Cardiac fibroblast (primary cell): ENCODE measurements at regions not wholly inside any gene's neighbourhood (a gene's known extent, or its start where the extent isn't known, plus 50 kb on each side); places are given as distances from the start of the nearest gene placed in this dataset.

Experiments used
- DNase-seq, 2 donors: peaks; one replicate each; pipeline versions ENCODE4 v3.0.0 to v3.0.0-alpha.2; 2010; ENCODE audit warnings: low read depth in 2 of 2
- H3K4me3 ChIP-seq, 2 donors: replicated peaks in 1 of 2; 1 replicate in 1 of 2; 2 replicates in 1 of 2; pipeline ENCODE4 v1.5.1; 2011; ENCODE audit warnings: low read depth in 2 of 2, low read length in 2 of 2, mild to moderate bottlenecking in 2 of 2, moderate library complexity in 1 of 2
- TF ChIP-seq, protein P1 (sequence below): IDR thresholded peaks from one replicate; pipeline ENCODE4 v1.5.1; 2011; ENCODE audit warnings: low read depth, mild to moderate bottlenecking, low read length, inconsistent platforms

DNA sequence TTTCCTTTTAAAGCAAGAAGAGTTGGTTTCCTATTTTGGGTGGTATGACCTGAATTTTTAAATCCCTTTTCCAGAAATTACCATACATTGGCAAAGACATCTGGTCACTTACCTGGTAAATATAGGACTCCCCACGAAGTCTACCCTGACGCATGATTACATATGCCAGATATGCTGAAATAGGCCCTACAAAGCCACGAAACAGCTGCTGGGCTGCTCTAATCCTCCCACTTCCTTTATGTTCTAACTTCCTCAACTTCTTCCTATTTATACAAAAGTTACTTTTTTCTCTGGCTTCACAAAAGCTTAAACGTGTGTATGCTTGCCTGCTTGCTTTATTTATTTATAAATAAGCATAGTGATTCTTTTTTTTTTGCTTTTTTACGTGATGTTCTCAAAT lies 186.0 kb upstream of the EPHA4 start:
- DNase-seq: no peak
- TF ChIP-seq, protein P1, sequence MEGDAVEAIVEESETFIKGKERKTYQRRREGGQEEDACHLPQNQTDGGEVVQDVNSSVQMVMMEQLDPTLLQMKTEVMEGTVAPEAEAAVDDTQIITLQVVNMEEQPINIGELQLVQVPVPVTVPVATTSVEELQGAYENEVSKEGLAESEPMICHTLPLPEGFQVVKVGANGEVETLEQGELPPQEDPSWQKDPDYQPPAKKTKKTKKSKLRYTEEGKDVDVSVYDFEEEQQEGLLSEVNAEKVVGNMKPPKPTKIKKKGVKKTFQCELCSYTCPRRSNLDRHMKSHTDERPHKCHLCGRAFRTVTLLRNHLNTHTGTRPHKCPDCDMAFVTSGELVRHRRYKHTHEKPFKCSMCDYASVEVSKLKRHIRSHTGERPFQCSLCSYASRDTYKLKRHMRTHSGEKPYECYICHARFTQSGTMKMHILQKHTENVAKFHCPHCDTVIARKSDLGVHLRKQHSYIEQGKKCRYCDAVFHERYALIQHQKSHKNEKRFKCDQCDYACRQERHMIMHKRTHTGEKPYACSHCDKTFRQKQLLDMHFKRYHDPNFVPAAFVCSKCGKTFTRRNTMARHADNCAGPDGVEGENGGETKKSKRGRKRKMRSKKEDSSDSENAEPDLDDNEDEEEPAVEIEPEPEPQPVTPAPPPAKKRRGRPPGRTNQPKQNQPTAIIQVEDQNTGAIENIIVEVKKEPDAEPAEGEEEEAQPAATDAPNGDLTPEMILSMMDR: no peak
- H3K4me3 ChIP-seq: no peak overlapping the region

DNA sequence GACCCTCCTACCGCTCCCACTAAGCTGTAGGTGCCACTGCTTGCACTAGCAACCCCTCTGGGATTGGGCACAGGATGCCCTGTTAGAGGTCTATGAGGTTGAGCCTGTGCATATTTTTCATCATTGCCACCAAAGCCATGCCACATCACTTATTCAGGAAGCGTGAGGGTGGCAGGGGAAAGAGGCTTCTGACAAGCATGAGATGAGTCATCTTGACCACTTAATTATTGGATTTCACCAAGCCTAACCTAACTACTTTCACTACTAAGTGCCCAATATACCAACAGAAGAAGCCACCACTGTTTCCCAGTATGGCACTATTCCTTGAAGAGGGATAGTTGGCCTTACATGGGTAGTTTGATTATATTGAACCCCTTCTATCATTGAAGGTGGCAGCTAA lies 181.3 kb upstream of the EPHA4 start:
- no peak for DNase-seq
- H3K4me3 ChIP-seq: no peak overlapping the region
- TF ChIP-seq, protein P1: no peak

DNA sequence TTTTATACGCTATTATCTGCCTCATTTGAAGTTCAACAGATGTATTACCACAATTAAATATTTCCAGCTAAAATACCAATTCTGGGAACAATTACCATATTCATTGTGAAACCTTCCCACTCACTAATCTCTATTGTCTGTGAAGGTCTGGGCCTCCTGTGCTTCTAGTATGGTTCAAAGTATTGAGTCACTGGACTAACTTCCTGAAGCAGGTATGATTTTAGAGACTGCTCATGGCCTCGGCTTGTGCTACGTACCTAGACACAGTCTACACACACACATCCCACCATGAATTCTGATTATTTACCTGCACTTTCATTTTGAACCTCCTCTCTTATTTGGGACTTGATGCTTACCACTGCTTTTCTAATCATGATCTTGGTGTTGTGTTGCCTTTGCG lies 180.7 kb upstream of the EPHA4 start:
- H3K4me3 ChIP-seq: no peak overlapping the region
- DNase-seq: peak in 1 of 2 donors; percentile 7
- TF ChIP-seq, protein P1: no peak

DNA sequence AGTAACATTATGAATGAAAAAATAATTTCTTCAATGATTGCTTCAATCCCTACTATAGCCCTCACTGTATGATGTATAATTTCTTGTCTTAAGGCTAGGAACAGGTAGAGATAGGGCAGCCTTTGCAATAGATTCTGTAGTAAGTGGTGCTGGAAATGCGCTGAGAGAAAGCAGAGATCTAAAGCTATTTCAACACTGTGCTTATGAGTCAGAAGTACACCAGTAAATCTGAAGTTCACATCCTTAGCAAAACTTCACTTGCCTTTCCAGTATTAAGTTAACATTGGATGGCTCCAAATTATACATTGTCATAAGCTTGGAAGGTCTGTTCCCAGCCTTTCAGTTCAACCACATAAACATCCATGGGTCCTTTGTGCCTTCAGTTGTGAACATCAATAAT lies 178.2 kb upstream of the EPHA4 start:
- DNase-seq: no peak
- no peak overlapping the region for H3K4me3 ChIP-seq
- TF ChIP-seq, protein P1: no peak

DNA sequence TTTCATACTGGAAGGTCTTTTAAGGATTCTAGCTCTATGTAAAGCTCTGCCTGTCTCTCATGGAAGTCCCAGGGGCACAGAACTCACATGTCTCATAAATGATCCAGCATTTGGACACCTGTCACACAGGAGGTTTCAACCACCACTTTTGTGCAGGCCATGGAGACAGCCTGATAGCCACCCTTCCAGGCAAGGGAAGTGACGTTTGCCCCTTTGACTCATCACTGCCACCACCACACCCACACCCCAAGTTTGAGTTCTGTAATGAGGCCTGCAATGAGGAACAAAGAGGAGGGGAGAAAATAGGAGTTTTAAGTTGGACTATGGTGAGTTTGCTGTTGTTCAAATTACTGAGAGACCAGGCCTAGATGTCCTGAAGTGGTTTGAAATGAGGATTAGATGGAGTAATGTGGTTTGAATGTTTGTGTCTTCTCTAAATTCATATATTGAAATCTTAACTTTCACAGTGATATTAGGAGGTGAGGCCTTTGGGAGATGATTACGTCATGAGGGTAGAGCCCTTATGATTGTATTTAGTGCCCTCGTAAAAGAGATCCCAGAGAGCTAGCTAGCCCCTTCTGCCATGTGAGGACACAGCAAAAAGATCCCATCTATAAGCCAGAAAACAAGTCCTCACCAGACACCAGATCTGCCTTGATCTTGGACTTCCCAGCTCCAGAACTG lies 175.3 kb upstream of the EPHA4 start:
- no peak for DNase-seq
- H3K4me3 ChIP-seq: no peak overlapping the region
- TF ChIP-seq, protein P1: no peak

DNA sequence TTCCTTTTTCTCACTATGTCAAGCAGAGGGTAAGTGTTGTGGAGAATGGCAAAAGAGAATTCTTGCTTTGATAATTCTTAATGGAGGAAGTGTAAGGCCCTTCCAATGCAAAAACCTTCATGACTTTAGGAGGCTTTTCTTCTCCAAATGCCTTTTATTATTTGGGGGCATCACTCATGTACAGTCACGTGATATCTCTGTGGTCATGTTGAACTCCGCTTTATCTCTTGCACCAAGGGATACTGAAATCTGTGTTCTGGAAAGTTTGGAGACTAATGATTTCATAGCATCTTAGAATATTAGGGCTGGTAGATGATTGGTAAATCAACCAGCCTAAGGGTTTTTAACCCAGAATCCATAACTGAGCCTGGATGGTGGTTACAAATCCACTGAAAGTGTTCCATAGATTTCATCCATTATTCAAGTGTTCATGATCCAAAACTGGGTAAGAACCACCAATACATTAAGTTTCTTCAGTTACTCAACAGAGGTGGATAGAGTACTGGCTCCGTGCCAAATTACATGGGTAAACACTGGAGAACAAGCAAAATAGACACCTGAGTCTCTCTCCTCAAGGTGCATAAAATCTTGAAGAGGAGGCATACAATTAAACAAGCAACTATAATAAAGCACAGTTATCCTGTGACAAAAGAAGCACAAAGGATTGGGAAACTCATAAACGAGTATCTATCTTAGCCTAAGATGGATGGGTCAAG lies 169.6 kb upstream of the EPHA4 start:
- H3K4me3 ChIP-seq: no peak overlapping the region
- TF ChIP-seq, protein P1: no peak
- DNase-seq: no peak
